ENCODE measurements at regions not wholly inside any gene's neighbourhood (a gene's known extent, or its start where the extent isn't known, plus 50 kb on each side); places are given as distances from the start of the nearest gene placed in this dataset.

- TF ChIP-seq CTCF (IDR thresholded peaks at IDR 0.05; ENCODE audit: low read depth, low read length) (no peak), EZH2phosphoT487 (IDR thresholded peaks at IDR 0.05; ENCODE audit: low read depth) (no peak)
These were observed 365.0 kb downstream of the SV2B start for GRCh38 chr15:91465086-91465485.

Measured in OCI-LY3 (cell line).